ENCODE measurements at regions not wholly inside any gene's neighbourhood (a gene's known extent, or its start where the extent isn't known, plus 50 kb on each side); places are given as distances from the start of the nearest gene placed in this dataset.

- DNase-seq (ENCODE audit: low read depth in 1 of 2, low spot score in 1 of 2) = no peak
These were observed 106.7 kb upstream of the SLC28A3 start for GRCh38 chr9:84447305-84447704.

GRCh38 chr9:84450029-84450428 is 109.5 kb upstream of the SLC28A3 start:
- DNase-seq (ENCODE audit: low read depth in 1 of 2, low spot score in 1 of 2) = no peak

- no peak for DNase-seq (ENCODE audit: low read depth in 1 of 2, low spot score in 1 of 2)
These were observed 116.0 kb upstream of the SLC28A3 start for GRCh38 chr9:84456527-84456926.

GRCh38 chr9:84460695-84461094 is 120.1 kb upstream of the SLC28A3 start:
- no peak for DNase-seq (ENCODE audit: low read depth in 1 of 2, low spot score in 1 of 2)

- DNase-seq (ENCODE audit: low read depth in 1 of 2, low spot score in 1 of 2) = no peak
These were observed 122.7 kb upstream of the SLC28A3 start for GRCh38 chr9:84463272-84463671.

DNA sequence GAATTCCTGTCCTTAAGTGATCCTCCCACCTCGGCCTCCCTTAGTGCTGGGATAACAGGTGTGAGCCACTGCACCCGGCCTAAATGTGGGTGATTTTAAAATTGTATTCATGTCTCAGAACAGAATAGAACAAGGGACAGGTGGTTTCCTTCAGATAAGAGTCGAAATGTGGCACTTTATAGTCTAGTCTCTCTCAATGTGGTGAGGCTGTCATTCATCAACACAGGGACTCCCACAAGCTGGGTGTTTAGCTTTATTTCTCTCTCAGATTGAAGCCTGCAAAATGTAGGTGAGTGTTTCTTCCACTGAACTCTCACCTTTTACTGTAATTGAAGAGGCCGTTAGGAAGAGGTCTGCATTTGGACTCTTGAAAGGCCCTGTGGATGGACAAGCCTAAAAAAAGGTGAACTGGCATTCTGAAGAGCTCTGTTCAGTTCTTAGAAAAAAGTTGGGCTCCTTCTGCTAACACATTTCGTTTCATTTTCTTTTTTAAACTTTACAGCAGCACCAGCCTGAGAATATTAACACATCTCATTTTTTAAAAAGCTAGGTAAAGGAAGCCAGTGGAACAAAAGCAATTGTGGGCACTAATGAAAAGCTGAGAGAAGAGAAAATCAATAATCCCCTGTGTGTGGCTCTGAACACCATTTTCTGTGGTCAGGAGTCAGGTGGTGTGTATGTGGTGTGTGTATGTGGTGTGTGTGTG is 126.2 kb upstream of the SLC28A3 start:
- DNase-seq (ENCODE audit: low read depth in 1 of 2, low spot score in 1 of 2) = no peak

DNA sequence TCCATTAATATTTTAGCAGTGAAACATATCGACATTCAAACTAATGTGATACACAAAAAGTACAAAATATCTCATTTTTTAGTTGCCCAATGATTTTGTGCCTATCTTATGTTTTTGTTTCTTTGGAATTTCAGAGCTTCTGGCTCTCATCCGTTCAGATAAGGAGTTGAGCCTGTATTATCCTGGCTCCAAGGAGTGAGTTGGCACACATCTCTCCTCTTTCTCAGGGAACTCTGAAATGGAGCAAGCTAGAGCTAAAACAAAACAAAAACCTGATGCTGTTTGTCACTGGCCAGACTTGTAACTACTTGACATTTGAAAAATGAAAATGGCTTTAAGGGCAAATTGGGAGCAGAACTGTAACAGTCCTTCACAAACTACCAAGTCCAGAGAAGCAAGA is 131.3 kb upstream of the SLC28A3 start:
- DNase-seq (ENCODE audit: low read depth in 1 of 2, low spot score in 1 of 2) = no peak

GRCh38 chr9:84478996-84479395 is 138.4 kb upstream of the SLC28A3 start:
- no peak for DNase-seq (ENCODE audit: low read depth in 1 of 2, low spot score in 1 of 2)

- DNase-seq (ENCODE audit: low read depth in 1 of 2, low spot score in 1 of 2) = no peak
These were observed 139.5 kb upstream of the SLC28A3 start for GRCh38 chr9:84480071-84480470.

DNA sequence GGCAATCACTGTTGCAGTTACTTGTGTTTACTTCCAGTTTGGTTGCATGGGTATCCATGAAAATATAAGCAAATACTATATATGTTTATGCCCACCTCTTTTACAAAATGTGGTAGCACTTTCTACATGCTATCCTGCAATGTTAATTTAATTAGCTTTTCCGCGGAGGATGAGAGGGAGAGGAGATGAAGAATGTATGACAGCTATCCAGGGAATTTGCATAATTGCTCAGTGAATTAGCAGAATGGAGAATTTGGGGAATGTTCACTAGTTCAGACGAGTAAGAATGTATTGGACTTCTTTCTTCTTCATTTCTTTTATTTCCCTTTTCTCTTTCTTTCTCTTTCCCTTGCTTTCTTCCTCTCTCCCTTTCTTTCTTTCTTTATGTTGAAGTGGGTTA is 140.7 kb upstream of the SLC28A3 start:
- no peak for DNase-seq (ENCODE audit: low read depth in 1 of 2, low spot score in 1 of 2)

GRCh38 chr9:84481636-84482218 is 141.2 kb upstream of the SLC28A3 start:
- no peak for DNase-seq (ENCODE audit: low read depth in 1 of 2, low spot score in 1 of 2)

GRCh38 chr9:84482607-84483006 is 142.0 kb upstream of the SLC28A3 start:
- no peak for DNase-seq (ENCODE audit: low read depth in 1 of 2, low spot score in 1 of 2)

DNA sequence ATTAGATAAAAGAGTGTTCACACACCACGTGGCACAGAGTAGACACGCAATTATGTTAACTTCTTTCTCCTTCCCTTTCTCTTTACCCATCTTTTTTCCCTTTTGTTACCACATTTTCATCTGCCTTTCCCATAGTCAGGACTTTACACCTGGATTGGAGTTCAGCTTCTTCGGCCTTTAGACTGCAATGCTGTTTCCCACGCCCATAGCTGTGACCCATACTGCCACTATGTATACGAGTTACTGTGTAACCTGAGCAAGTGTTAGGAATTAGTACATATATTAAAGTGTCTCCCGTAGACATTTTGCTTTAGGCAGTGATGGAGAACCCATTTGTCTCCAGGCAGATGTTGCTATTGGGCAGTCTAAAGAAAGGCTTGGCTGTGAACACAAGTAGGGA is 143.6 kb upstream of the SLC28A3 start:
- DNase-seq (ENCODE audit: low read depth in 1 of 2, low spot score in 1 of 2) = no peak

DNA sequence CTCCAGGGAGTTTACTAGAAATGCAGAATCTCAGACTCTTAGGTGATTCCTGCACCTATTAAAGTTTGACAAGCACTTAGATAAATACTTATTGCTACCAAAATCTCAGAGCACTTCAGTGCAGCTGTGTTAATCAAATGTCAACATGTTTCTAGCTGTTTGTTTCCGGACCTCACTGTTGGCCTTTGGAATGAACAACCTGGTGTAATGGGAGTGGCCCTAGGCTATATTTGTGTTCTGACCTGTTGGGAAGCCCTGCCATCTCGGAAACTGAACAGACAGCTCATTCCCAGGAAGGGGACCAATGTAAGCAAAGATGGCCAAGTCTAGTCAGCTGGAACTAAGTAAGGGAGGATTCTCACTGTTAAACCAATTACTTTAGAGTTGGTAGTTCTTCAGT is 145.0 kb upstream of the SLC28A3 start:
- DNase-seq (ENCODE audit: low read depth in 1 of 2, low spot score in 1 of 2) = no peak

DNA sequence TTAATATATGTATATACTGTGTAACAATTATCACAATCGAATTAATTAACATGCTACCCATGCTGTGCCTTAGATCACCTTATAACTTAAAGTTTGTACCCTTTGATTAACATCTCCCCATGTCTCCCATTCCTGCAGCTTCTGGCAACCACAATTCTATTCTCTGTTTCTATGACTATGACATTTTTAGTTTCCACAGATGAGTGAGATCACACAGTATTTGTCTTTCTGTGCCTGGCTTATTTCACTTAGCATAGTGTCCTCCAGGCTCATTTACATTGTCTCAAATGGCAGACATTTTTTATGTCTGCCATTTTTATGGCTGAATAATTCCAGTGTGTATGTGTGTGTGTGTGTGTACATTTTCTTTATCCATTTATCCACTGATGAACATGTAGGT is 146.1 kb upstream of the SLC28A3 start:
- DNase-seq (ENCODE audit: low read depth in 1 of 2, low spot score in 1 of 2) = no peak

GRCh38 chr9:84490206-84490841 is 149.8 kb upstream of the SLC28A3 start:
- no peak for DNase-seq (ENCODE audit: low read depth in 1 of 2, low spot score in 1 of 2)

GRCh38 chr9:84490842-84491325 is 150.3 kb upstream of the SLC28A3 start:
- DNase-seq (ENCODE audit: low read depth in 1 of 2, low spot score in 1 of 2) = no peak

- no peak for DNase-seq (ENCODE audit: low read depth in 1 of 2, low spot score in 1 of 2)
These were observed 152.0 kb upstream of the SLC28A3 start for GRCh38 chr9:84492366-84493159.

DNA sequence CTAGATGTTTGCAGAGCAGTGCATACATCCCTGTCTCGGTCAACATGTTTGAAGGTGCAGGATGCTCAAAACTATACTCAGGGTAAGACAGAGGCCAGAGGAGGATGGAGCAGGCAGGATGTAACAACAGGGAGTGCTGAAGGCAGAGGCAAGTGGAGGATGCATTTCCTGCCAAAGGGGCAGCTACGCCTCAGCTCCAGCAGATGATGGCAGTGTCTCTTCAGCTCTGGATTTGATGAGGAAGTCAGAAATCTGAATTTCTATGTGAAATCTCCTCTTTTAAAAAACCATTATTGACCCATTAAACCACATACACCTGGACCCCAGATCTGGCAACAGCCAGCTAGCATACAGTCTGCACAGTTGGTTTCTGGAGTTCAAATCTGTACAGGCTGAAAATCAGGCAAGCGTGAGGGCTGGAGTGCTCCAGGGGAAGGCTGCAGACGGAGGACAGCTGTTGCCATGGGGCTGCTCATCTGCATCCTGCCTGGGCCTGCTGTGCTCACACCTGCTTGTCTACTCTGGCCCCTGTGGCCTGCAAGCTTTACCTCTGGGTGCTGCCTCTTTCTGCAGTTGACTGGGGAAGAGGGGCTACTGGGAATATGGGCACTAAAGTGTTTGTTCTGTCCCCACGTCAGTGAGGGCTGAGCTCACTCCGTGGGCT is 152.9 kb upstream of the SLC28A3 start:
- DNase-seq (ENCODE audit: low read depth in 1 of 2, low spot score in 1 of 2) = no peak

GRCh38 chr9:84499969-84500582 is 159.5 kb upstream of the SLC28A3 start:
- no peak for DNase-seq (ENCODE audit: low read depth in 1 of 2, low spot score in 1 of 2)

DNA sequence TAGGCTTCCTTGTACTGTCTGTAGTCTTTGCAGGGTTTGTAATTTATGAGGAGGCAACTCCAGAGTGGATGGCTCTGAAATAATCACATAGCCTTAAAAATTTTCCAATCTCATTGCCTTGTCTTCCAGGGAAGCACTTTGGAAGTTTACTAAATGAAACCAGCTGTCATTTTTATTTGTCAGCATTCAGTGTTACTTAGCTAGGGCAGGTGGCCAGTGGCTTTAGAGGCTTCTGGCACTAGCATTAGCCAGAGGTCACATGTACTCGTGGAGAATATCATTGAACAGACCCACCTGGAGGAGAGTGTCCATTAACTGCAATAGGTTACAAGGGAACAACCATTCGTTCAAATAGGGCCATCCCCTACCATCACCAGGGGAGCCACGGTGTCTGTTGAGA is 160.3 kb upstream of the SLC28A3 start:
- DNase-seq (ENCODE audit: low read depth in 1 of 2, low spot score in 1 of 2) = no peak
